GM19025 (cell line): ENCODE measurements at regions not wholly inside any gene's neighbourhood (a gene's known extent, or its start where the extent isn't known, plus 50 kb on each side); places are given as distances from the start of the nearest gene placed in this dataset.

Source experiments
- ATAC-seq: cut with Tn5 transposase; IDR thresholded peaks from one replicate; pipeline ENCODE4 v1.9.1; 2021; ENCODE audit warnings: mild to moderate bottlenecking, low read depth, moderate library complexity; ENCODE audit not compliant: unreplicated experiment

- no peak for ATAC-seq
Measured at GRCh38 chr5:128870373-128870772, 94.9 kb upstream of the SLC27A6 start.

GRCh38 chr5:128870923-128871322 is 94.4 kb upstream of the SLC27A6 start:
- no peak for ATAC-seq

- ATAC-seq, result no peak
Measured at GRCh38 chr5:128876569-128877382, 88.5 kb upstream of the SLC27A6 start.

- no peak for ATAC-seq
Measured at GRCh38 chr5:128877476-128877875, 87.8 kb upstream of the SLC27A6 start.

- no peak for ATAC-seq
Measured at GRCh38 chr5:128881502-128882018, 83.7 kb upstream of the SLC27A6 start.

- ATAC-seq, result no peak
Measured at GRCh38 chr5:128885649-128886255, 79.5 kb upstream of the SLC27A6 start.

- no peak for ATAC-seq
Measured at GRCh38 chr5:128895122-128895521, 70.2 kb upstream of the SLC27A6 start.

GRCh38 chr5:128896675-128897074 is 68.6 kb upstream of the SLC27A6 start:
- ATAC-seq, result no peak

GRCh38 chr5:128903550-128903949 is 61.7 kb upstream of the SLC27A6 start:
- no peak for ATAC-seq

- no peak for ATAC-seq
Measured at GRCh38 chr5:128904805-128905567, 60.3 kb upstream of the SLC27A6 start.

- peak; percentile 82 for ATAC-seq
Measured at GRCh38 chr5:128905568-128906110, 59.6 kb upstream of the SLC27A6 start.

- peak; percentile 67 for ATAC-seq
Measured at GRCh38 chr5:128913551-128913950, 51.7 kb upstream of the SLC27A6 start.
